NB4 (cell line): ENCODE measurements at regions not wholly inside any gene's neighbourhood (a gene's known extent, or its start where the extent isn't known, plus 50 kb on each side); places are given as distances from the start of the nearest gene placed in this dataset.

Experiments used
- CTCF ChIP-seq: IDR thresholded peaks from one replicate; pipeline ENCODE4 v1.5.1; 2012; ENCODE audit warnings: low read depth, low read length
- POLR2A ChIP-seq: IDR thresholded peaks from 2 replicates; pipeline ENCODE4 v1.6.1; 2011; ENCODE audit warnings: mild to moderate bottlenecking; ENCODE audit not compliant: insufficient read length; ENCODE audit errors: extremely low read depth

DNA sequence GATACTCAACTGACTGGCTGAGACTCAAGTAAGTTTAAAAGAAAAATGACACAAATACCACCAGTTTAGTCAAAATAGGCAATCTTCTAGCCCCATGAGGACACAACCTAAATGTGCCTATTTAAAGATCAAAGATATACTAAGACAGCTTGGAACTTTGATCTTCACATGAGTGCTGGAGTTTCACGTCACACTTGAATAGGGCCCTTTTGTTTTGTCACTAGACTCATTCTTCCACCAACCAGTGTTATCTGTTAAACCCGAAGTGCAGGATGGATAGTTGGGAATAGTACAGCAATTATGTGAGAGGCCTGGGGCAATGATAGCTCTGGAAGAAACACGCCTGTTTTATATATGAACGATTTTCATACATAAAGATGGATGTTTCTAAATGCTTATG, 792.8 kb upstream of the NUDT12 start:
- TF ChIP-seq CTCF = no peak
- TF ChIP-seq POLR2A = no peak
